ENCODE measurements at regions not wholly inside any gene's neighbourhood (a gene's known extent, or its start where the extent isn't known, plus 50 kb on each side); places are given as distances from the start of the nearest gene placed in this dataset.

- TF ChIP-seq CTCF (IDR thresholded peaks at IDR 0.05) (no peak), POLR2AphosphoS5 (IDR thresholded peaks at IDR 0.05) (no peak), POLR2A (IDR thresholded peaks at IDR 0.05) (no peak), EP300 (IDR thresholded peaks at IDR 0.05) (no peak)
Observed at GRCh38 chr13:81442904-81443303, 1102.0 kb upstream of the SPRY2 start.

All from gastroesophageal sphincter (tissue), 3 donors.